IMR-90 (cell line): ENCODE measurements at regions not wholly inside any gene's neighbourhood (a gene's known extent, or its start where the extent isn't known, plus 50 kb on each side); places are given as distances from the start of the nearest gene placed in this dataset.

Experiments
- ATAC-seq: fragments of 200-7000 bp; cut with Tn5 transposase; 2 replicates; pipeline ENCODE4 v1.9.1; 2020; ENCODE audit warnings: low read depth, mild to moderate bottlenecking, moderate library complexity
- BruUV-seq: library from RNA; stranded (reverse); fragments of 400-500 nt; replicated peaks from 2 replicates; lab custom pipeline; 2021; lab: Mats Ljungman, UMichigan
- CTCF ChIA-PET: fragments of 300-600 bp; formaldehyde crosslinking; extraction: SDS; loops from one replicate; lab custom pipeline; 2021; ENCODE audit warnings: antibody characterized with exemption; lab: Yijun Ruan, JAX
- POLR2A ChIA-PET: fragments of 300-600 bp; sonication (Branson Sonifier 250); formaldehyde crosslinking; loops from one replicate; lab custom pipeline; 2022; ENCODE audit warnings: antibody characterized with exemption; ENCODE audit not compliant: unreplicated experiment; lab: Charles Lee
- DNase-seq: peaks from one replicate; pipeline ENCODE4 v3.0.0; 2013
- H2AFZ ChIP-seq: replicated peaks from 2 replicates; pipeline ENCODE3; 2013; ENCODE audit warnings: low read length, mild to moderate bottlenecking; ENCODE audit not compliant: poor library complexity
- H2AK5ac ChIP-seq: 2 replicates; pipeline ENCODE4 v1.6.1; 2013; ENCODE audit warnings: low read depth, low read length, inconsistent platforms
- H2AK9ac ChIP-seq: replicated peaks from 2 replicates; pipeline ENCODE3; 2013; ENCODE audit warnings: mild to moderate bottlenecking, low read depth, low read length, moderate library complexity; ENCODE audit not compliant: poor library complexity
- H2BK120ac ChIP-seq: 2 replicates; pipeline ENCODE4 v1.6.1; 2013; ENCODE audit warnings: low read depth, low read length, inconsistent platforms
- H2BK15ac ChIP-seq: 3 replicates; pipeline ENCODE4 v1.6.1; 2013; ENCODE audit warnings: low read depth, low read length, inconsistent platforms
- H2BK20ac ChIP-seq: 2 replicates; pipeline ENCODE4 v1.6.1; 2013; ENCODE audit warnings: low read depth, mild to moderate bottlenecking, inconsistent platforms, low read length, moderate library complexity
- H2BK5ac ChIP-seq: 2 replicates; pipeline ENCODE4 v1.6.1; 2013; ENCODE audit warnings: mild to moderate bottlenecking, low read depth, low read length, inconsistent platforms; ENCODE audit not compliant: poor library complexity, severe bottlenecking
- H3K14ac ChIP-seq: replicated peaks from 2 replicates; pipeline ENCODE4 v1.6.1; 2013; ENCODE audit warnings: low read depth, low read length, inconsistent platforms
- H3K18ac ChIP-seq: 2 replicates; pipeline ENCODE4 v1.6.1; 2013; ENCODE audit warnings: low read depth, low read length, control low read depth
- H3K23ac ChIP-seq: 2 replicates; pipeline ENCODE4 v1.6.1; 2013; ENCODE audit warnings: low read depth, low read length, inconsistent platforms
- H3K27ac ChIP-seq: 2 replicates; pipeline ENCODE4 v1.5.1; 2013; ENCODE audit warnings: mild to moderate bottlenecking, control low read depth, low read length; ENCODE audit not compliant: insufficient read depth
- H3K27me3 ChIP-seq: 2 replicates; pipeline ENCODE4 v1.6.1; 2013; ENCODE audit warnings: low read length; ENCODE audit not compliant: control insufficient read depth, insufficient read depth
- H3K36me3 ChIP-seq: 2 replicates; pipeline ENCODE4 v1.6.1; 2013; ENCODE audit warnings: low read length, mixed read lengths; ENCODE audit not compliant: control insufficient read depth, insufficient read depth
- H3K4ac ChIP-seq: 2 replicates; pipeline ENCODE4 v1.6.1; 2013; ENCODE audit warnings: low read depth, low read length, inconsistent platforms
- H3K4me1 ChIP-seq: 2 replicates; pipeline ENCODE4 v1.6.1; 2013; ENCODE audit warnings: low read length, mixed read lengths; ENCODE audit not compliant: control insufficient read depth, insufficient read depth
- H3K4me2 ChIP-seq: 2 replicates; pipeline ENCODE4 v1.6.1; 2013; ENCODE audit warnings: low read depth, mild to moderate bottlenecking, control low read depth, low read length, moderate library complexity
- H3K4me3 ChIP-seq: 2 replicates; pipeline ENCODE4 v1.5.1; 2013; ENCODE audit warnings: low read depth, mild to moderate bottlenecking, control low read depth, low read length, moderate library complexity; ENCODE audit not compliant: insufficient read depth
- H3K56ac ChIP-seq: 2 replicates; pipeline ENCODE4 v1.6.1; 2013; ENCODE audit warnings: low read length, inconsistent platforms; ENCODE audit not compliant: insufficient read depth; ENCODE audit errors: extremely low read depth
- H3K79me1 ChIP-seq, 2 experiments: 2 replicates each; pipeline ENCODE4 v1.6.1; 2013; ENCODE audit warnings: low read length in 2 of 2, inconsistent platforms in 1 of 2, low read depth in 1 of 2
- H3K9ac ChIP-seq: 2 replicates; pipeline ENCODE4 v1.6.1; 2013; ENCODE audit warnings: low read depth, low read length, control low read depth
- H3K9me1 ChIP-seq: 2 replicates; pipeline ENCODE4 v1.6.1; 2013; ENCODE audit warnings: low read length, inconsistent platforms; ENCODE audit not compliant: insufficient read depth
- H3K9me3 ChIP-seq: 2 replicates; pipeline ENCODE4 v1.6.1; 2013; ENCODE audit warnings: low read length; ENCODE audit not compliant: control insufficient read depth, insufficient read depth
- H4K20me1 ChIP-seq: 2 replicates; pipeline ENCODE4 v1.6.1; 2013; ENCODE audit warnings: low read length, inconsistent platforms; ENCODE audit not compliant: insufficient read depth
- H4K5ac ChIP-seq: 2 replicates; pipeline ENCODE4 v1.6.1; 2013; ENCODE audit warnings: mild to moderate bottlenecking, low read depth, low read length, control low read depth
- H4K8ac ChIP-seq, 2 experiments: 2 replicates each; pipeline ENCODE4 v1.6.1; 2013; ENCODE audit warnings: low read depth in 2 of 2, low read length in 2 of 2, control low read depth in 1 of 2, inconsistent platforms in 1 of 2
- H4K91ac ChIP-seq: 2 replicates; pipeline ENCODE4 v1.6.1; 2013; ENCODE audit warnings: low read depth, low read length, inconsistent platforms; ENCODE audit not compliant: insufficient read depth
- BHLHE40 ChIP-seq: fragments of 150-350 bp; IDR thresholded peaks from 2 replicates; pipeline ENCODE4 v1.6.1; 2016; ENCODE audit warnings: mild to moderate bottlenecking, low read depth, low read length
- CEBPB ChIP-seq: IDR thresholded peaks from 2 replicates; pipeline ENCODE4 v1.6.1; 2012; ENCODE audit warnings: low read depth, low read length, improper control_type of control experiment
- CHD1 ChIP-seq: IDR thresholded peaks from 2 replicates; pipeline ENCODE4 v1.6.1; 2012; ENCODE audit warnings: low read depth, low read length, improper control_type of control experiment
- FOS ChIP-seq: fragments of 150-350 bp; IDR thresholded peaks from 2 replicates; pipeline ENCODE4 v1.6.1; 2016; ENCODE audit warnings: low read depth, low read length
- MAFK ChIP-seq: IDR thresholded peaks from 2 replicates; pipeline ENCODE4 v1.6.1; 2012; ENCODE audit warnings: low read depth, low read length, improper control_type of control experiment
- MXI1 ChIP-seq: IDR thresholded peaks from 2 replicates; pipeline ENCODE4 v1.6.1; 2012; ENCODE audit warnings: low read depth, mild to moderate bottlenecking, low read length, moderate library complexity, borderline replicate concordance
- NFE2L2 ChIP-seq: fragments of 150-350 bp; IDR thresholded peaks from 2 replicates; pipeline ENCODE4 v1.6.1; 2016; ENCODE audit warnings: low read depth, mild to moderate bottlenecking, low read length
- POLR2A ChIP-seq: IDR thresholded peaks from 2 replicates; pipeline ENCODE4 v1.6.1; 2012; ENCODE audit warnings: mild to moderate bottlenecking, low read depth, low read length
- RAD21 ChIP-seq: IDR thresholded peaks from 2 replicates; pipeline ENCODE4 v1.6.1; 2012; ENCODE audit warnings: low read length, improper control_type of control experiment
- RCOR1 ChIP-seq: IDR thresholded peaks from 2 replicates; pipeline ENCODE4 v1.6.1; 2012; ENCODE audit warnings: mild to moderate bottlenecking, low read length, improper control_type of control experiment; ENCODE audit not compliant: insufficient replicate concordance
- RFX5 ChIP-seq: IDR thresholded peaks from 2 replicates; pipeline ENCODE4 v1.8.0; 2012; ENCODE audit warnings: low read depth, mild to moderate bottlenecking, low read length, moderate library complexity
- SMC3 ChIP-seq: fragments of 150-350 bp; IDR thresholded peaks from 2 replicates; pipeline ENCODE4 v1.6.1; 2016; ENCODE audit warnings: low read depth, mild to moderate bottlenecking, antibody characterized with exemption, low read length, moderate library complexity
- WGBS, 2 experiments: methylation state at CpG; one replicate each; pipeline versions ENCODE4 v1.1.5 to v1.1.7; 2013; ENCODE audit warnings: missing lambda C conversion rate in 2 of 2; ENCODE audit not compliant: insufficient read length in 1 of 2; ENCODE audit errors: extremely low coverage in 2 of 2; 5-methylcytosine and 5-hydroxymethylcytosine counted together
- dilution Hi-C: fragments of 300-500 bp; cut with HindIII; formaldehyde crosslinking; loops from one replicate; pipeline ENCODE4 v1.14.3; 2018; ENCODE audit warnings: low sequenced_read_pairs; ENCODE audit not compliant: unreplicated experiment
- in situ Hi-C: fragments of 300-500 bp; cut with MboI; formaldehyde crosslinking; loops from 3 replicates; pipeline ENCODE4 v1.14.3; 2019; ENCODE audit warnings: low sequenced_read_pairs, inconsistent platforms, mixed read lengths
- intact Hi-C: fragments of 100-400 bp; cut with micrococcal nuclease; formaldehyde crosslinking; loops from 2 replicates; pipeline ENCODE4 v1.10.0; 2022
- TF ChIP-seq, protein P1 (sequence below): conservative IDR thresholded peaks from 2 replicates; pipeline ENCODE4 v1.5.1; 2012; ENCODE audit warnings: mild to moderate bottlenecking, low read depth, low read length, improper control_type of control experiment
- TF ChIP-seq, protein P2 (sequence below): fragments of 150-350 bp; IDR thresholded peaks from 2 replicates; pipeline ENCODE4 v1.6.1; 2016; ENCODE audit warnings: low read depth, mild to moderate bottlenecking, low read length, moderate library complexity, borderline replicate concordance

DNA sequence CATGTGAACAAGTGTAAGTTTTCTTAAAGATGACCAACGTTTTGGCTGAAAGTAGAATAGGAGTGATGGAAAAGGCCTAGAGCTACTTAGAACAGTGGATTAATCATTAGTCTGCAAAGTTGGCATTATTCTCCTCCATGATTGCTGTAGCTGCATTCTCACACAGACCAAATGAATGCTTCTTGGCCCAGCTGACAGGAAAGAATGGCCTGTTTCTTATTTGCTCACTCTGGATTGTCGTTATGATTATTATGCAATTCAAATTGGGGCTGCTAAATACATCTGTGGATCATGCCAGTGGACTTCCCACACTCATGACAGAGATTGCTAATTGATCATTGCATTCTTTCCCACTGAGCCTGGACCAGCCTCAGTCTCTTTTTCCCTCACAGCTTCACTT is 285.0 kb downstream of the STIM2 start:
- intact Hi-C loops, result no loop called here
- no peak overlapping the region for H3K4me2 ChIP-seq
- H4K91ac ChIP-seq, result no peak overlapping the region
- CTCF ChIA-PET, result no interaction called here
- H4K5ac ChIP-seq, result no peak overlapping the region
- ATAC-seq, result no peak
- H4K20me1 ChIP-seq, result no peaks in the 10 kb centered on the region
- H3K27ac ChIP-seq, result no peak overlapping the region
- H2BK120ac ChIP-seq, result no peak overlapping the region
- no peak overlapping the region for H2BK15ac ChIP-seq
- no peak overlapping the region for H4K8ac ChIP-seq
- in situ Hi-C loops, result no loop called here
- H2AFZ ChIP-seq, result no peak overlapping the region
- no peak overlapping the region for H2BK20ac ChIP-seq
- no peaks in the 10 kb centered on the region for H3K27me3 ChIP-seq
- POLR2A ChIA-PET, result no interaction called here
- dilution Hi-C loops, result no loop called here
- H3K18ac ChIP-seq, result no peak overlapping the region
- H3K36me3 ChIP-seq, result no peaks in the 10 kb centered on the region
- H3K4ac ChIP-seq, result no peak overlapping the region
- no peak for TF ChIP-seq NFE2L2
- TF ChIP-seq BHLHE40, result no peak
- no peak for TF ChIP-seq CHD1
- TF ChIP-seq MAFK, result no peak
- TF ChIP-seq, protein P1, sequence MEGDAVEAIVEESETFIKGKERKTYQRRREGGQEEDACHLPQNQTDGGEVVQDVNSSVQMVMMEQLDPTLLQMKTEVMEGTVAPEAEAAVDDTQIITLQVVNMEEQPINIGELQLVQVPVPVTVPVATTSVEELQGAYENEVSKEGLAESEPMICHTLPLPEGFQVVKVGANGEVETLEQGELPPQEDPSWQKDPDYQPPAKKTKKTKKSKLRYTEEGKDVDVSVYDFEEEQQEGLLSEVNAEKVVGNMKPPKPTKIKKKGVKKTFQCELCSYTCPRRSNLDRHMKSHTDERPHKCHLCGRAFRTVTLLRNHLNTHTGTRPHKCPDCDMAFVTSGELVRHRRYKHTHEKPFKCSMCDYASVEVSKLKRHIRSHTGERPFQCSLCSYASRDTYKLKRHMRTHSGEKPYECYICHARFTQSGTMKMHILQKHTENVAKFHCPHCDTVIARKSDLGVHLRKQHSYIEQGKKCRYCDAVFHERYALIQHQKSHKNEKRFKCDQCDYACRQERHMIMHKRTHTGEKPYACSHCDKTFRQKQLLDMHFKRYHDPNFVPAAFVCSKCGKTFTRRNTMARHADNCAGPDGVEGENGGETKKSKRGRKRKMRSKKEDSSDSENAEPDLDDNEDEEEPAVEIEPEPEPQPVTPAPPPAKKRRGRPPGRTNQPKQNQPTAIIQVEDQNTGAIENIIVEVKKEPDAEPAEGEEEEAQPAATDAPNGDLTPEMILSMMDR, result no peak
- TF ChIP-seq SMC3, result no peak
- no peak for TF ChIP-seq RCOR1
- TF ChIP-seq RAD21, result no peak
- no peak for TF ChIP-seq RFX5
- TF ChIP-seq, protein P2, sequence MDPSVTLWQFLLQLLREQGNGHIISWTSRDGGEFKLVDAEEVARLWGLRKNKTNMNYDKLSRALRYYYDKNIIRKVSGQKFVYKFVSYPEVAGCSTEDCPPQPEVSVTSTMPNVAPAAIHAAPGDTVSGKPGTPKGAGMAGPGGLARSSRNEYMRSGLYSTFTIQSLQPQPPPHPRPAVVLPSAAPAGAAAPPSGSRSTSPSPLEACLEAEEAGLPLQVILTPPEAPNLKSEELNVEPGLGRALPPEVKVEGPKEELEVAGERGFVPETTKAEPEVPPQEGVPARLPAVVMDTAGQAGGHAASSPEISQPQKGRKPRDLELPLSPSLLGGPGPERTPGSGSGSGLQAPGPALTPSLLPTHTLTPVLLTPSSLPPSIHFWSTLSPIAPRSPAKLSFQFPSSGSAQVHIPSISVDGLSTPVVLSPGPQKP, result no peak
- TF ChIP-seq POLR2A, result no peak
- TF ChIP-seq FOS, result no peak
- no peak for TF ChIP-seq CEBPB
- no peak for TF ChIP-seq MXI1
- no peaks in the 10 kb centered on the region for H3K4me1 ChIP-seq
- WGBS, 2 experiments, result no CpG with 5 or more reads among the region's 2 CpGs
- no peak for DNase-seq
- no peak overlapping the region for H2AK5ac ChIP-seq
- no TSS peak for BruUV-seq
- no peaks in the 10 kb centered on the region for H3K79me1 ChIP-seq
- H2AK9ac ChIP-seq, result no peak overlapping the region
- H3K4me3 ChIP-seq, result no peak overlapping the region
- no peak overlapping the region for H3K23ac ChIP-seq
- H3K56ac ChIP-seq, result no peak overlapping the region
- no peaks in the 10 kb centered on the region for H3K9me1 ChIP-seq
- H2BK5ac ChIP-seq, result no peak overlapping the region
- H3K9ac ChIP-seq, result no peak overlapping the region
- no peak overlapping the region for H3K14ac ChIP-seq
- no peaks in the 10 kb centered on the region for H3K9me3 ChIP-seq
